Fibroblast of pulmonary artery (primary cell): ENCODE measurements at regions not wholly inside any gene's neighbourhood (a gene's known extent, or its start where the extent isn't known, plus 50 kb on each side); places are given as distances from the start of the nearest gene placed in this dataset.

Source experiments
- DNase-seq: peaks from one replicate; pipeline ENCODE4 v3.0.0-alpha.2; 2010; ENCODE audit warnings: low read depth
- H3K4me3 ChIP-seq: replicated peaks from 2 replicates; pipeline ENCODE4 v1.5.1; 2011; ENCODE audit warnings: low read depth, mild to moderate bottlenecking, control low read depth, low read length, moderate library complexity
- TF ChIP-seq, protein P1 (sequence below): IDR thresholded peaks from 2 replicates; pipeline ENCODE4 v1.5.1; 2011; ENCODE audit warnings: mild to moderate bottlenecking, control low read depth, low read length, inconsistent platforms; ENCODE audit errors: missing control alignments

DNA sequence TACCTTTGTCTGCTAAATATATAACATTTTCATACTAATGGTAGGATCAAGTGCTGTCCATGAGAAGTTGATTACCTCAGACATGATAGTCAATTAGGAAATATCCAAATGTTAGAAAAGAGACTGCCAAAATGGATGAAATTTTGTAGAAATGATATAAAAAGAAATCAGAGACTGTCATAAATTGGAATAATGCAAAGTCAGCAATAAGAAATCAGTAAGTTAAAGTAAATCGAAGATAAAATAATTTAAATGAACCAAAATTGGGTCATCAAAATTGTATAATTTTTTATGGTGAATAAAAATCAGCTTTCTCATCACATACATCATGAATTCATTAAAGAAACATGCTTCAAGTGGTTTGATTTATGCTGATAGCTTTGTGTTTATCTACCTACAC is 165.3 kb upstream of the CDH2 start:
- no peak overlapping the region for H3K4me3 ChIP-seq
- TF ChIP-seq, protein P1, sequence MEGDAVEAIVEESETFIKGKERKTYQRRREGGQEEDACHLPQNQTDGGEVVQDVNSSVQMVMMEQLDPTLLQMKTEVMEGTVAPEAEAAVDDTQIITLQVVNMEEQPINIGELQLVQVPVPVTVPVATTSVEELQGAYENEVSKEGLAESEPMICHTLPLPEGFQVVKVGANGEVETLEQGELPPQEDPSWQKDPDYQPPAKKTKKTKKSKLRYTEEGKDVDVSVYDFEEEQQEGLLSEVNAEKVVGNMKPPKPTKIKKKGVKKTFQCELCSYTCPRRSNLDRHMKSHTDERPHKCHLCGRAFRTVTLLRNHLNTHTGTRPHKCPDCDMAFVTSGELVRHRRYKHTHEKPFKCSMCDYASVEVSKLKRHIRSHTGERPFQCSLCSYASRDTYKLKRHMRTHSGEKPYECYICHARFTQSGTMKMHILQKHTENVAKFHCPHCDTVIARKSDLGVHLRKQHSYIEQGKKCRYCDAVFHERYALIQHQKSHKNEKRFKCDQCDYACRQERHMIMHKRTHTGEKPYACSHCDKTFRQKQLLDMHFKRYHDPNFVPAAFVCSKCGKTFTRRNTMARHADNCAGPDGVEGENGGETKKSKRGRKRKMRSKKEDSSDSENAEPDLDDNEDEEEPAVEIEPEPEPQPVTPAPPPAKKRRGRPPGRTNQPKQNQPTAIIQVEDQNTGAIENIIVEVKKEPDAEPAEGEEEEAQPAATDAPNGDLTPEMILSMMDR, result no peak
- DNase-seq, result no peak

DNA sequence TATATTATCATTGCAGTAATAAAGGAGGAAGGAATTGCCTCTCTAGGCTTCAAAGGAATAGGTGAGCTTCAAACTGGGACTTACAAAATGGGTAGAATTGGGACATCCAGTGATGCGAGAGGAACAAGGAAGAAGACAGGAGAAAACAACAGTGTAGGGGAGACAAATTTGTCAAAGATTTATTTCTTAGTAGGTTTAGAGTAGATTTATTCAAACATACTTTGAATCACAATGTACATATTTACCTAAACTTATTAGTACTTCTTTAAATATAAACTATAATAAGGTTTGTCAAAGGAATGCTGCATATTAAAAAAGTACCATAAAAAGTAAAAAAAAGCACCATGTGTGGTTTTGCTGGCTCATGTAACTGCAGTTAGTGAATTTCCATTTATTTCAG is 161.4 kb upstream of the CDH2 start:
- TF ChIP-seq, protein P1, result no peak
- no peak overlapping the region for H3K4me3 ChIP-seq
- DNase-seq, result no peak

DNA sequence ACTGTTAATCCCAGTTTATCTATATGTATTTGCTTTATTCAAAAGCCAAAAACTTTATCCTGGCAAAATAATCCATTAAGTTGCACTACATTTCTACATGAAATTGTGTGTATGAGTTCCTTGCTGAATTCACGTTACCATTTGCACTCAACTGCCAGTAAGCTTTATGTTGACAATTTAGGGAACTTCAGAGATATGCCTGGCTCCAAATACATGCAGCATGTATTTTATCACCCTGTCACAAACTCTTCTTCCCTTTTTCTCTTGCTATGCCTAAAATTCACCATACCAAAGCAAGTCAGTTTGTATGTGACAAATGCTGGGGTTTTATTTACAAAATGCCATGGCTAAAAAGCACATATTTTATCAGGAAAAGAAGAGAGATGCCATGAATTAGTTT is 157.6 kb upstream of the CDH2 start:
- DNase-seq, result no peak
- TF ChIP-seq, protein P1, result no peak

DNA sequence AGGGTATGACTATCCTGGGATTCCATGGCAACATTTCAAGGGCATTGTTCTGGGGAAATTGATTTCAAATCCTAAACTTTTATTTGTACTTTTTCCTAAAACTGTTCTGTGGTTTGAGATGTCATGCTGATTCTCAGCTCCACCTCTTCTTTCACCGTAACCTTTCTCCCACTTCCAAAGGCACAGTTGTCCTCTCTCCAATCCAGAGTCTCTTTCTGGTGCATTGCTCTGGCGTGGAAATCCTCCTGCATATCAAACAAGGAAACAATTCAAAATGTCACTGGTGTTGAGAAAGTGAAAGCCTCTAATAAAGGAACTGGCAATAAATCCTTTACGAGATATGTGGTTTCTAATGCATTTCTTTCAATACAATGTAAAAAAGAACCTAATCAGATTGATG is 155.1 kb upstream of the CDH2 start:
- TF ChIP-seq, protein P1, result no peak
- no peak for DNase-seq
- no peak overlapping the region for H3K4me3 ChIP-seq

More for the DNA sequence above, 157.6 kb upstream of the CDH2 start:
- H3K4me3 ChIP-seq, result no peak overlapping the region

DNA sequence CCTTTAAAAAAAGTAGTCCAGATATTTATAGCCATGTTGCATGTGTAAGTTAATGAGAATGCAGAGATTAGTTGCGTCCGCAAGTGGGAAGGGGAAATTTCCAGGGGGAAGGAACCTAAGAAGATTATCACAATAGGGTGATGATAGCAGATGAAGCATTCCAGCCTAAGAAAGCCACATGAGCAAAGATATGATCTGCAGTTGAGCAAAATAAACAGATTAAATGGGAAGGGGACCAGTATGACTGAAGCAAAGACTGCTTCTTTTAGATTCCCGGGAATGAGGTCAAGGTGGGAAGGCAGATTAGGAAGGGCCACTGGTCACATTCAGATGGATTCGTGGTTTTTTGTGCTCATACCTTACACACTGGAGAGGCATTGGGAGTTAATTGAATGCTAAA is 154.6 kb upstream of the CDH2 start:
- H3K4me3 ChIP-seq, result no peak overlapping the region
- TF ChIP-seq, protein P1, result no peak
- DNase-seq, result no peak

DNA sequence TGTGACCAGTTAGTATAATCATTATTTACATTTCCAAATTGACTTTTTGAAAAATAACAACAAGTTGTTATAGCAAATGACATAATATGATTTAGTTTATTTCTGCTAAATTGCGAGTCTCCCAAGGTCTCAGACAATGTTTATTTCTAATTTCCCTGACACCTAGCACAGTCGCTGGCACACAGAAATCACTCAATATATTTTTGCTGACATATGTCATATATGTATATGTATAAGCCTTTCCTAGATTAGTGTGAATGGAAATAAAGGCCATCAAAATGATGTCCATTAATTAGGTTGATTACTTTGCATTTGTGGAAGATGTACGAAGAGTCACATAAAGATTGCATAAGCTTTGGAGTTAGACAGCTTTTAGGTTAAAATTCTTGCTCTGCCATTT is 136.7 kb upstream of the CDH2 start:
- DNase-seq, result no peak
- H3K4me3 ChIP-seq, result no peak overlapping the region
- TF ChIP-seq, protein P1, result no peak

DNA sequence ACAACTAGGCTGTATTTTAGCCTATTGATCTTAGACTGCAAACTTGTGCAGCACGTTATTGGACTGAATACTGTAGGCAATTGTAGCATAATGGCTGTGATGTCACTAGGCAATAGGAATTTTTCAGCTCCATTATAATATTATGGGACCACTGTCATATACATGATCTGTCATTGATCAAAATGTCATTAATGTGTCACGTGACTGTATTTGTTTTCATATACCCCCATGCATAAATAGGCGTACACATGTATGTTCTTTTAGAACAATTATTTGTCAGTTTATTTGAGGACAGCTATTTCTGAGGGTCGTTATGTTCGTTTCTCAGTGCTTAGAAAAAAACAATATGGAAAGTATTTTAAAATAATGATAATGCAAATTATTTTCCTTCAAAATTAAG is 111.9 kb upstream of the CDH2 start:
- TF ChIP-seq, protein P1, result no peak
- no peak overlapping the region for H3K4me3 ChIP-seq
- DNase-seq, result no peak
